HG02943 (cell line): ENCODE measurements at regions not wholly inside any gene's neighbourhood (a gene's known extent, or its start where the extent isn't known, plus 50 kb on each side); places are given as distances from the start of the nearest gene placed in this dataset.

Source experiments
- ATAC-seq: cut with Tn5 transposase; IDR thresholded peaks from one replicate; pipeline ENCODE4 v1.9.1; 2021; ENCODE audit warnings: mild to moderate bottlenecking, low read depth, moderate library complexity; ENCODE audit not compliant: unreplicated experiment

DNA sequence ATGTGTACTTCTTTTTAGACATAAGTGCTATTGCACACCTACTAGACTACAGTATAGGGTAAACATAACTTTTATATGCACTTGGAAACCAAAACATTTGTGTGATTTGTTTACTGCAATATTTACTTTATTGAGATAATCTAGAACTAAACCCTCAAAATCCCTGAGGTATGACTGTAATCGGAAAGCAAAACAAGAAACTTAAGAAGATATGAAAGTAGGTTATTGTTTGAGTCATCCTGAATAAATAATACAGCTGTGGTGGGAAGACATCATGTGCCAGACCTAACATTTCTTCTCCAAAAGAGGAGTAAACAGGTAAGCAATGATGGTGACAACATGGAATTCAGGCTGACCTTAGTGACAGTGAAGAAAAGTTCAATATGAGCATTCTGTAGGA is 765.5 kb downstream of the OTOL1 start:
- ATAC-seq: no peak

GRCh38 chr3:162263596-162263995 is 767.0 kb downstream of the OTOL1 start:
- no peak for ATAC-seq

DNA sequence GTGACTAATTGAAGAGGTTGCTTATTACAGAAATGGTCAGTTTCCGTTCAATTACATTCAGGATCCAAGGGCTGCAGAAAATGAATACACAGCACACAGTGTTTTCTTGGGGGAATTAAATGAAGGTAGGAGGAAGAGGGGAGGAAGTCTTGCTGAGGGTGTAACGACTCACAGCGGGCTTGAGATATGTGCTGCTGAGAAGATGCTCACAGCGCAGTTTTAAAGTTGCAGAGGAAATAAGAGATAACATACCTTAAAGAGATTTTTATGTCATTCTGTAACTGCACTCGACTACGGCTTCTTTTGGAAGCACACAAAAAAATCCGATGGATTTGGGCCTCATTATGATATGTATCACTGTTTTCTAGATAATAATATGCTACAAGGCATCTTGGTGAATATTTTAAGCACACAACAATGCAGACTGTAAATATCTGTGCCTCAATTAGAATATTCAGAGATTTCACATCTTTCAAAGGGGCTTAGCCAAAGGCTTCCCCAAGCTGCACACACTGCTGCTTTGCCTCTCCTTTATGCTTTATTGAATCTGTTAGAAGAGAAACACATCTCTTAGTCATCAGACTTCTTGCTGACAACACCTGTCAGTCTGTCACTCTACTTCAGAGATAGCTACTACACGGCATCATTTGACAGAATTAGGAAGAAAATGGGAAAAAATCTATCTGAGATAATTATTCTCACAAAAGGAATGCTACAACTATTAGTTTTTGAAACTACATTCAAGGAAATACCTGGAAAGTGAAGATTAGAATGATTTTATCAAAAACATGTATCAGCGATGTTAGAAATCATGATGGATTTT is 773.2 kb downstream of the OTOL1 start:
- ATAC-seq: no peak

GRCh38 chr3:162274070-162274469 is 777.5 kb downstream of the OTOL1 start:
- ATAC-seq: no peak

DNA sequence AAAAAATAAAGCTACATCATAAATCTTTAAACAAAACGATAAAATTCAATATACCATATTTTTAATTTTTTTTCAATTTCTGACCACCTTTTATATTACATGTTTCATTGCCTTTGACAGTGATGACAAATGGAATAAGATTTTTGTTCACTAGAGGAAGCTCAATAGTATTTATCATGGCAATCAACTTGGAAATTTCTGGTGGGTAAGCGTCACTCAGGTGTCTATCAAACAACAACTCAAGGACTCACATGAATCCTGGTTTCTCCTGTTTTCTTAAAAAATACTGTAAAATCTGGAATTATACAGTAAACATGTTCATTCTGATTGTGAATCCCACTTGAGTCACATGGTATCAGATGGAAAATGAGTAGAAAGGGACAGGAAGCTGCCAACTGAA is 782.2 kb downstream of the OTOL1 start:
- no peak for ATAC-seq

DNA sequence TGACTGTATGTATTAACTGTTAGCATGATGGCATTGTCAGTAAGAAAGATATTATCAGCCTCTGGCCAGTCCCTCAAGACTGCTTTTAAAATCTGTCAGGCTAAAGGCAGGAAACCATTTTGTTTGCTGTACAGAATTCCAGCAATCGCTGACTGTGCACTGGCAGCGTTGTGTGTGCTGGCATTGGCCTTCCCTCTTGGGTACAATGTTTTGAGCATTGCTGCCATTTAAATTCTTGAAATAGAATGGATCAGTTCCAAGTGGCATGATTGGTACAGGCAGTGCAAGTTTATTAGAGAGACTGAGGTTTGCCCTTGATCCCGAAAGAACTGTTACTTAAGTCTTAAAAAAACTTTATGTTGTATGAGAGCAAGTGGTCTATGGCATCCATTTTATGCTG is 788.7 kb downstream of the OTOL1 start:
- ATAC-seq: no peak

DNA sequence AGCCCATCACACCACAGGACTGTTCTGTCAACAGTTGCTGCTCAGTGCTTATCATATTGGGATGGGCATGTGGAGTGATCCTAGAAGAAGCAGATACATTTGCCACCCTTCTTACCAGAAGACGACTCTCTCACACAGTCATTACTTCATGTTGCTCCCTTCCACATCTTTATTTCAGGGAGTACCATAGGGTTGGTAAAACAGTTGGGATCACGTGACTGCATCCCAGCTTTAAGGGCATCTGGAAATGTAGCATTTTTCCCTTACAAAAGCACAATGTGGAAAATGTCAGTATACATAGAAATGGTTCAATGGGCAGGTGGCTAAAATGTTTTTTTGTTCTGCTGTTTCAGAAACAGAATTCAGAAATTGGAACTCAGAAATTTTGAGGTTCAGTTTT is 791.0 kb downstream of the OTOL1 start:
- ATAC-seq: no peak

DNA sequence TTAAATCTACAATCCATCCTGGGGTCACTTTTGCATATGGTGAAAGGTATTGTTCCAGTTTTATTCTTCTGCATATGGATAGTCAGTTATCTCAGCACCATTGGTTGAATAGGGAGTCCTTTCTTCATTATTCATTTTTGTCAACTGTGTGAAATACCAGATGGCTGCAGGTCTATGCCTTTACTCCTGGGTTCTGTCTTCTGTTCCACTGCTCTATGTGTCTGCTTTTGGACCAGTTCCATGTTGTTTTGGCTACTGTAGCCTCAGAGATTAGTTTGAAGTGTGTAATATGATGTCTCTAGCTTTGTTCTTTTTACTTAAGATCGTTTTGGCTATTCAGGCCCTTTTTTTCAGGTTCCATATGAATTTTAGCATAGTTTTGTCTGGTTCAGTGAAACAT is 795.8 kb downstream of the OTOL1 start:
- ATAC-seq: no peak

GRCh38 chr3:162295323-162295983 is 798.8 kb downstream of the OTOL1 start:
- no peak for ATAC-seq

GRCh38 chr3:162302983-162303624 is 806.5 kb downstream of the OTOL1 start:
- no peak for ATAC-seq

GRCh38 chr3:162317046-162317445 is 820.4 kb downstream of the OTOL1 start:
- ATAC-seq: no peak

DNA sequence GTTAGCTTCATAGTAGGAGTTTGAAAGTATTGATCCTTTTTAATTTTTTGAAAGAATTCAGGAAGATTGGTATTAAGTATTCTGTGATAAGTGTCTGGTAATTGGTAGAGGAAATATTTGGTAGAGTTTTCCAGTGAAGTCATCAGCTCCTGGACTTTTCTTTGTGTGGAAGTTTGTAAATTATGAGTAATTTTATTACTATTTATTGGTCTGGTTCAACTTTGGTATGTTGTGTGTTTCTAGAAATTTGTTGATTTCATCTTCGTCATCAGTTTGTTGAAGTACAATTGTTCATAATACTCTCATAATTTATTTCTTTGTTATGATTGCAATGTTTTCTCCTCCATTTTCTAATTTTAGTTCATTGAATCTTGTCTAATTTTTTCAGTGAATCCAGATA is 832.0 kb downstream of the OTOL1 start:
- ATAC-seq: no peak

- ATAC-seq: no peak
Observed at GRCh38 chr3:162329514-162329913, 832.9 kb downstream of the OTOL1 start.

DNA sequence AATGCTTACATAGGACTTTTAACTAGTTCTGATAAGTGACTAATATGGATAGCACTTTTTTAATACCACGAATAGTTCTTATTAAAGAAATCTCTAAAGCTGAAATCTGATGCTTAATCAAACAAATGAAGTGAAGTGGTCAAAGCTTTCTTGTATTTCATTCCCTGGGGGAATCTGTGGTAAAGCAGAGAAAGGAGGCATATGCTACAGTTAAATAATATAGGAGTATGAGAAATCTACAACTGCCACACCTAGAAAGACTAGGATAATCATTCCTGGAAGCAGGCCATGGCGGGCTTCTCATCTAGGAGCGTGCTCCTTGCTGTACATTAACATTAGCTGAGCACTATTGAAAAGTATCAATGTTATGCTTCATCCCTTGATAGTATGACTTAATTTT is 835.7 kb downstream of the OTOL1 start:
- no peak for ATAC-seq

DNA sequence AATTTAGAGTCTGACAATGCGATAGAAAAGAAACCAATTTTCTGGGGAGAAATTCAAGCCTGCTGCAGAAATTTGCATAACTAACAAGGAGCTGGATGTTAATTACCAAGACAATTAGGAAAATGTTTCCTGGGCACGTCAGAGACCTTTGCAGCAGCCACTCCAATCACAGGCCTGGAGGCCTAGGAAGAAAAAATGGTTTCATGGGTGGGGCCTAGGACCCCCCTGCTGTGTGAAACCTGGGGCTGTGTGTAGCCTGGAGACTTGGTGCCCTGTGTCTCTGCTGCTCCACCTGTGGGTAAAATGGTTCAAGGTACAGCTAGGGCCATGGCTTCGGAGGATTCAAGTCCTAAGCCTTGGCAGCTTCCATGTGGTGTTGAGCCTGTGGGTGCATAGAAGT is 837.9 kb downstream of the OTOL1 start:
- ATAC-seq: no peak

DNA sequence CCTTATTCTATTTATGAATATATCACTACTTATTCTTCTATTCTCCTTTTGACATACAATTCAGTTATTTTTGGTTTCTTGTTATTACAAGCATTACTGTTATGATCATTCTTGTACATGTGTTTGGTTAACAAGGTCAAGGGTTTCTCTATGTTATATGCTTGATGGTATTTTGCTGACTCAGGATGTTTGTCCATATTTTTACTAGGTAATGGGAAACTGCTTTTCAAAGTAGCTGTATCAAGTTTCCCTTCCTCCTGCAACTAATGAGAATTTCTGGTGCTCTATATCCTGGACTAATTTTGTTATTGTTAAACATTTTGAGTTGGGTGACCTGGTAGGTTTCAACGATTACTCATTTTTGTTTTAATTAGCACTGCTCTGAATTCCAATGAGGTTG is 841.0 kb downstream of the OTOL1 start:
- ATAC-seq: no peak

- no peak for ATAC-seq
Observed at GRCh38 chr3:162338514-162338913, 841.9 kb downstream of the OTOL1 start.

DNA sequence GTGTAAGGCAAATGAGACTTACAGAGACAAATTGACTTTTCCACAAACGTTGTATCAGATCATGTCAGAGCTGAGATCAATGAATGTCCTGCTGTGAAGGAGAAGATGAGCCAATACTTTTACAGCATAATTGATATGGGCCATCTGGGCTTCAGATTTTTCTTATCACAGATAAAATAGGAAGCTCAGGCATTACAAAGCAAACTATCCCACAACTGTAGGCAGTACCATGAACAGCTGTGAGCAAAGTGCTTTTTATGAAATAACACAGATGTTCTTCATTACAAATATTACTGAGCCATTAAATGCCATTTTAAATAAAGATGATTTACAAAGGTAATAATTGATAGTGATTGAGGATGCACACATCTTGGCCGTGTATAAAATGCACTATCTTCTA is 852.3 kb downstream of the OTOL1 start:
- no peak for ATAC-seq

DNA sequence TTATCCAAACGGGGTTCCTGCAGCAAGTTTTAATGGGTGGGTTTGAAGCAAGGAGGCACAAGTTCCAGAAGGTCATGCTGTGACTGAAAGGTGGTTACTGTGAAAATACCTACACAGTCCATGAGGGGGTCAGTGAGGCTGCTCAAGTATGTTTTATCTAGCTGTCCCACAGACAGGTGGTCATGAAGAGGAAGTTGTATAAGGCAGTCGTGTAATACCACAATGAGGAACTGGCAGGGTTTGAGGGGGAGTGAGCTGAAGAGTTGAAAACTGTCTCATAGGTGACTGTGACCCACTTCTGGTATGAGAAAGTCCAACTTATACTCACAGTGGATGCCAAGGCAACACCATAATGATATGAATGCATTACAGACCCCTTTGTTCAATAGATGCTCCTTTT is 856.8 kb downstream of the OTOL1 start:
- ATAC-seq: no peak

DNA sequence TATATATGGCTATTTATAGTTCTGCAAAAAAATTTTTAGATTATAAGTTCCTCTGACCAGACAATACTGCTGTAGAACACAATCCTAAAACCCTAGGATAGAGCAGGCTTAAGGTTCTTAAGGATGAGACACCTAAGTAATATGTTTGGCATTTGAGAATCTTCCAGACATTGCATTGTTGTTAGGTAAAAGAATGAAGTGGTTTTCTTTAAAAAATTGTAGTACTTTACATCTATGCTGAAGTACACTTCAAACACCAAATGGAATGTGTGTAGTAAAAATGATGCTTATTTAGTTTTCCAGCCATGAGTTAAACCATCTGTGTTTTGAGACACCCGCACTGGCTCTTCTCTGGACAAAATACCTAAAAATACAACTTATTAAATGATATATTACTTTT is 857.7 kb downstream of the OTOL1 start:
- no peak for ATAC-seq

DNA sequence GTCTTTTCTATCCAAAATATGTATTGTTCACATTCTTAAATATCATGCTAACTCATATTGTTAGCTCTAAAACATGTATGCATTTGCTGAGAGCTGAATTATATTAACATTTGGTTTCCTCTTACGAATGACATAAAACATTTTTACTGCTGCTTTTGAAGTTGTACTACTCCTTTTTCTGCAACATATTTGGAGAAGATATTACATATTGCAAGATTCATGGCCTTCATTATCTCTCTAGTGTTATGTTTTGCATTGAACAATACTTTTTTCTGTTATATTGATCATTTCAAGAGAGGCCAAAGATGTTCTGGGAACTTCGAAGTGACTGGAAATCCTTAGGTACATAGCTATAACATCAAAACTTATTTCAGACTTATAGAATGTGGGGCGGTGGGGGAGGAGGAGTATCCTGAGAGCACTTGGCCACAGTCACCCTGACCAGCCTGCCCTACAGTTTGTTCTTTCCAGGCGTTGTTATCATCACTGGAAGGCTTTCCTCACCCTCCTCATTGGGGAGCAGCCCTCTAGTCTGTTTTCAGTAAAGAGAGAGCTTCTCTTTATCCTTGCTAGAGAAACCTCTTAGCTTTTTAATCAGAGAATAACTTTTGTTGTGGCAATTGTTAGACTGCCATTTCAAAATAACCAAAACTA is 868.6 kb downstream of the OTOL1 start:
- no peak for ATAC-seq
